ENCODE measurements at regions not wholly inside any gene's neighbourhood (a gene's known extent, or its start where the extent isn't known, plus 50 kb on each side); places are given as distances from the start of the nearest gene placed in this dataset.
"Not testable (repeated sequence)": the region's sequence is repeated elsewhere in the genome, so short reads cannot be mapped to it uniquely, and the experiment has no call there.

DNA sequence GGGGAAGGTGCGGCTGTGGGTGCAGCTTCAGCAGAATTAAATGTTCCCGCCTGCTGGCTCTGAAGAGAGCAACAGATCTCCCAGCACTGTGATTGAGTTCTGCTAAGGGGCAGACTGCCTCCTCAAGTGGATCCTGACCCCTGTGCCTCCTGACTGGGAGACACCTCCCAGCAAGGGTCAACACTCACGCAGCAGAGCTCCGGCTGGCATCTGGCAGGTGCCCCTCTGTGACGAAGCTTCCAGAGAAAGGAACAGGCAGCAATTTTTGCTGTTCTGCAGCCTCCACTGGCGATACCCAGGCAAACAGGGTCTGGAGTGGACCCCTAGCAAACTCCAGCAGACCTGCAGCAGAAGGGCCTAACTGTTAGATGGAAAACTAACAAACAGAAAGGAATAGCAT lies 454.3 kb upstream of the MIR17HG start:
- FAIRE-seq, result not testable (repeated sequence)

DNA sequence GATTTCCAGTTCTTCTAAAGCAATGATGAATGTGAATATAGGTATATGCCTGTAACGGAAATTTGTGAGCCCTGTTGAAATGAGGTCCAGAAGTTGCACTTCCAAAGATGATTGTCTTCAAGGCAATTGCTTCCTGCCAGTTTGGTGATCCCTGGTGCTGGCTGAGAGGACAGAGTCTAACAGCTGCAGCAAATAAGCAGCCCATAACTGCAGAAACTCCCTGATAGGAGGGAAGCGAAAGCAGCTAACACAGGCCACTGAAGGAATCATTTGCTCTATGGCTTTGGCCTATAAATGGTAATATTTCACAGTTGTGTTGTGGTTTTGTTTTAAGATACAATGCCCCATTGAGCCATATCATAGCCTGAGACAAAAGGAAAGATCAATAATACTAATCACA lies 451.5 kb upstream of the MIR17HG start:
- DNase-seq (ENCODE audit: extremely low spot score, insufficient read length, low read depth) (no peak), FAIRE-seq (no peak)

More for the DNA sequence above, 454.3 kb upstream of the MIR17HG start:
- not testable (repeated sequence) for DNase-seq (ENCODE audit: extremely low spot score, insufficient read length, low read depth)

DNA sequence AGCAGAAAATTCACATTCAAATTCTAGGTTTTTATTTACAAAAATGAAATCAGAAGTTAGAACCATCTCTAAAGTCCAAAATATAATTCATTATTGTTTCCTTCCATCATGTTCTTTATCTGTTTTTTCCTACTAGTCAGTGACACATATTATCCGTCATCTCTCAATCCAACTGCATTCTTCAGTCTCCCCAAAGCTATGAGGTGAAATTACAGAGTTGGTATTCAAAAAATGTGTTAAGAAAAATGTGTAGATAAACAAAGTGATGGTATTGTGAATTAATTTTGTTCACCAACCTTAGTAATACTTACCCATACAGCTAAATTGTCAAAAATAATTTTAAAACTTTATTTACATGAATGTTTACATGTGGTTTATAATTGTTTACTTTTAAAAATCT lies 448.7 kb upstream of the MIR17HG start:
- DNase-seq (ENCODE audit: extremely low spot score, insufficient read length, low read depth) (no peak), FAIRE-seq (no peak)

DNA sequence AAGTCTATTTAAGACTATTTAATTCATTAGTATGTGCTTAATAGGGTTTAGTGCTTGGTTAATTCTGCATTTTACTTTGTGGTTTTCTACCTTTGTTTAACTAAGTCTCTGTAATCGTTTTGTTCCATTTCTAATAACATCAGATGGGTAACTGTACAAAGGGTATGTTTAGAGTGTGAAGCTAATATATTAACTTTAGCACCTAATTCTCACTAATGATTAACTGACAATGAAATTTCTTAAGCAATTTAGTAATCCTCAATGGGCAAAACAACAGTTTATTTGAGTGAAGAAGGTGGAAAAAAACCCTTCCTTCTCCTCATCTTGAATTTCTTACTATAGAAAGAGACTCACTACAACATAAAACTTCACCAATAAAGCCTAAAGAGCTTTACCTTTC lies 448.1 kb upstream of the MIR17HG start:
- no peak for FAIRE-seq

DNA sequence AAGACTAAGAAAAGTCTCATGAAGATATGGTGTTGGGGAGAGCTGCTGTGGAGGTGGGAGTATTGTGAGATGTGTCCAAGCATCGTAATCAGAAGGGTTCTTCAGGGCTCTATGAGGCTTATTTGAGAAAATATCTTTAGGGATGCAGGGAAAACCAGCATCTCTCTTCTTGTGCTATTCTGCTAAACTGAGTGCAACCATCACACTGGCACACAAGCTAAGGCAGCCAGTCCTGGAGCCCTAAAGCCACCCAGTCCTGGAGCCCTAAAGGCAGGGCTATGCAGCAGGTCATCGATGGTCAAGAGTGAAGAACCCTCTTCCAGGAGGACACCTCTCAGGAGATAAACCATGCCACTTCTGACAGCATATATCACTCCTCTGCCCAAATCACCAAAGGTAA lies 445.2 kb upstream of the MIR17HG start:
- no peak for FAIRE-seq
- DNase-seq (ENCODE audit: extremely low spot score, insufficient read length, low read depth), result no peak

More for the DNA sequence above, 448.1 kb upstream of the MIR17HG start:
- DNase-seq (ENCODE audit: extremely low spot score, insufficient read length, low read depth), result no peak

DNA sequence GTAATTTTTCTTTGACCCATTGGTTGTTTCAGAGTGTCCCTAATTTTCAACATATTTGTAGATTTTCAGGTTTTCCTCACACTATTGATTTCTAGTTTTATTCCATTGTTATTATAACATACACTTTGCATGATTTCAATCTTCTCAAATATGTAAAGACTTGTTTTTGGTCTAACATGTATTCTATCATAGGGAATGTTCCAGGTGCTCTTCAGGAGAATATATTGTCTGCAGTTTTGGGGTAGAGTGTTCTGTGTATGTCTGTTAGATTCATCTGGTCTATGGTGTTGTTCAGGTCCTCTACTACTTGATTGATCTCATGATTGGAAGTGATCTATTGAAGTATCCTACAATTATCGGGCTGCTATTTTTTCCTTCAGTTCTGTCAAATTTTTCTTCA lies 440.9 kb upstream of the MIR17HG start:
- DNase-seq (ENCODE audit: extremely low spot score, insufficient read length, low read depth) (no peak), FAIRE-seq (no peak)

DNA sequence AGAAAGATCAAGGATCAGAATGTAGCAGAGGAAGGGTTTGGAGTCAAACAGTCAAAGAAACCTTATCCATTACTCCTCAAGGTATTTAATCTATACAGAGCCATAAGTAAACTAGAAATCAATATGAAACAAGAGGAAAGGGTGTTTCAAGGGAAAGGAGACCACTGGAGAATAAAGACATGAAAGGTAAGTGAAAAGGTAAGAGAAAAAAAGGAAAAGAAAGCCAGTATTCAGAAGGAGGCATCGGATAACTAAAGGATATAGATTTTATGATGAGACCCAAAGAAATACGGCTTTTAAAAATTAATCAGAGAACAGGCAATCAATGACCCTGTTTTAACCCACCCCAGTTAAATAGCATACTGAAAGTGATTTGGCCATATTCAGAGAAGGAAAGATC lies 438.7 kb upstream of the MIR17HG start:
- FAIRE-seq (no peak), DNase-seq (ENCODE audit: extremely low spot score, insufficient read length, low read depth) (no peak)

DNA sequence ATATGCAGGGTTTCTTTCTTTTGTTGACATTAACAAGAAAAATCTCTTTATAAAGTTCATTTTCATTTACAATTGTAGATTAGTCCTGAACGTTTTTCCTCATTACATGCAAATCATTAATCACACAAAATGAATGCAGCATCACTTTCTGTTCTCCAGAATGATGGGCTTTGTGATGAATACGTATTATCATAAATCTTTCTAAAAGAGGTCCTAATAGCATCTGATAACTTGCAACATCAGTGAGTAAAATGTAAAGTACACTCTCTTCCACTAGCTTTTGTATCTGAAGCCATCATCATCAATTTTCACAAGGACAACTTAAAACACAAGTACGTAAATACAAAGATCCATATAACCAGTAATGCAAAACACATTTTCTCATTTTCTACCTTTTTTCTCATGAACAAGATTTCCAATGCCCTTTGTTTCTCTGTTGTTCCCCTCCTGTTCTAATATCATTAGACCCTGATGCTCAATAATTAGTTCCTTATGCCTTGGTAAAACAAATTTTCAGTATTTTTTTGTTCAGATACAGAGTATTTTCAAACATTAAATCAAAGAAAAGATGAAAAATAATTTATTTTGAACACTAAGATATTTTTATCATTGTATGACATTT lies 437.4 kb upstream of the MIR17HG start:
- no peak for DNase-seq (ENCODE audit: extremely low spot score, insufficient read length, low read depth)
- no peak for FAIRE-seq

DNA sequence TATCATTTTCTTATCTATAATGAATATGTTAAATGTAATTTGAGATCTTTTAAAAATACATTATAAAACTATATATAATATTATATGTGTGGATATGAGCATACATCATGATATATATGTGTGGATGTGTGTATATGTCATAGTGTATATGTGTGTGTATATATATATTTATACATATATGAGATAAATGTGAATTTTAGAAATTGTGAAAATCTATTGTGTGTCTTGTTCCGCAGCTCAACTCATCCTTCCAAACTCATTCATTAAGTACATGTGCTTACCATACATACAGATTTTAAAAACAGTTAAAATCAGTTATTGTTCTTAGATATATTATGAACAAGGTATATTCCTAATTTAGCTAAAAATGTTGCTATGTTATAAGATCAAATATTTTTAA lies 435.2 kb upstream of the MIR17HG start:
- FAIRE-seq (no peak), DNase-seq (ENCODE audit: extremely low spot score, insufficient read length, low read depth) (no peak)

DNA sequence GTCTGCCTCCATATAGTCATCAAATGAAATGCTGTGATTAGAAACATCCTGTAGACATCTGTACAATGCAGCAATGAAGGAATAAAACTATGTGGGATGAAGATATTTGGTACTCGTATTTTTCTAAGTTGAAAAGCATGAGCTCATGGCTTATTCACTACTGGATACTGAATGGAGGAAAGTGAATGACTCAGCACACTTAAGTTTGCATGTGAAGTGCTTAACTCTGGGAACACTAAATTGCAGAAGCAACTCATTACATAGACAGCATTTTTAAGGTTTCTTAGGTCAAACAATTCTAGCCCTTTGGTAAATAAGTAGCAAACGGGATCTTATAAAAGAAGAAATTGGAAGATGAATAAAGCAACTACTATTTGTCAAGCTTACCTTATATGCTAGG lies 429.0 kb upstream of the MIR17HG start:
- no peak for FAIRE-seq
- DNase-seq (ENCODE audit: extremely low spot score, insufficient read length, low read depth), result no peak

DNA sequence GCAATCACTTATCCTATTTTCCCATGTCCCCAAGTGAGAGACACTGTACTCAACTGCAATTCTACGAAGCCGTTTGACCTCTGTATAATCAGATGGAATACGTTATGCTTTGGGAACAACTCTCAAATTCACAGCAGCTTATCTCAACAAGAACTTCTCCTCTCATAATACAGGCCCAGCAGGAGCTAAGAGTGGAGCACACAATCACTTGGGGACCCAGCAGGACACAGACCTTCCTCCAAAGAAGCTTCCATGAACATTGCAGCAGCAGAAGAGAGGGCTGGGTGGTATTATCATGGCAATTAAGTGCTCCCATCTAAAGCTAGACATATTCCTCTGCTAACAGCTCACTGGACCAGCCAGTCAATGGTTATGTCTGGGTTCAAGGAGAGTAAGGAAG lies 428.3 kb upstream of the MIR17HG start:
- DNase-seq (ENCODE audit: extremely low spot score, insufficient read length, low read depth) (no peak), FAIRE-seq (no peak)

DNA sequence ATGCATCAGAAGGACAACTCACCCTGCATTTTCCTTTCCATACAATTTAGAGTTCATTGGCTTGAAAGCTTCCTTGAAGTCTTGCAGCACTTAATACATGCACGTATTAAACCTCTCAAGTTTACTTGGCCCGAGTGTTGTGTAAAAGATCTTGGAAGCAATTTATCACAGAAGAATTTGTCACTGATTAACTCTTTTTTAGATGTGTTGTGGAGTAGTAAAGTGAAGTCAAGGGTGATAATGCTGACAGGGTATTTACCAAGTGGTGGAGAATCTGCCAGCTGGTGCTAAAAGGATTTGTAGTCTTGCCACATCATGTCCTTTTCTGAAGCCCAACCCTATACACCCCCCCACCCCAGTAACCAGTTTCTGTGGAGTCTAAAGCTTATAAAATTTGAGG lies 421.0 kb upstream of the MIR17HG start:
- FAIRE-seq (no peak), DNase-seq (ENCODE audit: extremely low spot score, insufficient read length, low read depth) (no peak)

DNA sequence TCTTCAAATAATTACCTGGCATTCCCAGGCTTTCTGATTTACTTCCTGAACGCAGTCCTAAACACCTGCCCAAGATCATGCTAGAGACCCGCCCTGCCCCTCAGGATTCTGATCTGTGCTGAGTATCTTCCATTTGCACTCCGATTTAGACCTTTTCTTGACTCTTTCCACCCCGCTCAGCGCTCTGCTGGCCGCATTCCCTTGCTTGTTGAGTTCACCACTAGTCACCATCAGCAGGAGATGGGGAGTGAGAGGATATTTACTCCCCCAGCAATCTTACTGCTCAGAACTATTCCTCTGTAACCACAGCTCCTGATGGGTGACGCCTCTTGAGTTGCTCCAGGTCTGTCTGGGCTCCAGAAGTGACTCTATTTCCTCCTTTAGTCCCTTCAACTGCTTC lies 419.4 kb upstream of the MIR17HG start:
- FAIRE-seq, result no peak
- DNase-seq (ENCODE audit: extremely low spot score, insufficient read length, low read depth), result no peak

DNA sequence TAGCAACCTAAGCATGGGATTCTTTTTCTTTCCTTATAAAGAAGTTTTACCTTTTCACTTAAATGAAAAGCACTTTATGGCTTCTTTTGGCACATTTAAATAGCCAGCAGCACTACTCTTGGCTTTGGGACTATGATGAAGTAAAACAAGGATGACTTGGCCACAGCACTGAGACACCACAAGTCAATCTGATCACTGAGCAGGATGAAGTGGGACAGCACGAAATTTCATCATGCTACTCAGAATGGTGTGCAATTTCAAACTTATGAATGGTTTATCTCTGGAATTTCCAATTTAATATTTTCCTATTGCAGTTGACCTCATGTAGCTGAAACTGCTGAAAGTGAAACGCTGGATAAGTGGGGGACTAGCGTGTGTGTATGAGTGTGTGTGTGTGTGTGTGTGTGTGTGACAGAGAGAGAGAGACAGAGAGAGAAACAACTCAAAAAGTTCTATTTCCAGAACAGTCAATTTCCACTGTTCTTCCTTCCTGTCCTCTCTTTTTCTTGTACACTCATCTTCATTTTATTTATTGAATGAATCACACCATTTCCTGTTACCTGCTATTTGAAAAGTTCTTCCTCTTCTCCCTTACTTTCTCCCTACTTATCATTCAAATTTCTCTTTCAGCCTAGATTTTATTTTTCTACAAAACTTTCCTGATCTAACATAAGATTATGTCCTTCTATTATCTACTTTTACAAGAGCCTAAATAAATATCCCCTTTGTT lies 414.2 kb upstream of the MIR17HG start:
- DNase-seq (ENCODE audit: extremely low spot score, insufficient read length, low read depth) (no peak), FAIRE-seq (no peak)

DNA sequence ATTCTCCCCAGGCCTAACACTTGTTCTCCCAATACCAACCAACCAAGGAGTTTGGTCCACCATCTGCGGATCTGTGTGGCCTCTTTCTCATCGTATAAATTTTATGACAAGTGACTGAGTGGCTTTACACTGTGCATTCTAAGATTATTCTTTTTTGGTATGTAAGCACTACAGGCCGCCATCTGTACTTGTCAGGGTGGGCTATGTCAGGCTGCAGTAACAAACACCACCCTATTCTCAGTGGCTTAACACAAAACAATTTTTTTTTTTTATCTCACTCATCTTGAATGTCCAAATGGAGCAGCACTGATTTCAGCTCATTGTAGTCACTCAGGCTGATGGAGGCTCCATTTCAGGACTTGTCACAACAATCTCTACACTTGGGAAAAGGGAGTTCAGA lies 412.7 kb upstream of the MIR17HG start:
- FAIRE-seq (no peak), DNase-seq (ENCODE audit: extremely low spot score, insufficient read length, low read depth) (no peak)

DNA sequence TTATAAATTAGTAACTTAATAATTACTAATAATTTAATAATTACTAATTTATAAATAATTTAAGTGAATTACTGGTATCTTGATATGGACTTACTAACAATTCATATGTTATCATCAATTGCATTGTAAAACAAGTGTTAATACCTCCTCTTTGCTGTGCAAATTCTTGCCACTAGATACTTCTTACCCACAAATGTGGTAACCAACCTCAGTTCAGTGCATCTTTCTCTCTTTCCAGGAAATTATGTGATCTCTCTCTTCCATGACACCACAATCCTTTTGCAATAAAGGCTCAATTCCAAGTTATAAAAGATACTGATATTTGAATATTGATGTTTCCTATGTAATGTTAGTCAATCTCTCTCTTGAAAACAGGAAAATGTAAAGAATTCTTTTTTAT lies 408.6 kb upstream of the MIR17HG start:
- no peak for FAIRE-seq
- DNase-seq (ENCODE audit: extremely low spot score, insufficient read length, low read depth), result no peak

DNA sequence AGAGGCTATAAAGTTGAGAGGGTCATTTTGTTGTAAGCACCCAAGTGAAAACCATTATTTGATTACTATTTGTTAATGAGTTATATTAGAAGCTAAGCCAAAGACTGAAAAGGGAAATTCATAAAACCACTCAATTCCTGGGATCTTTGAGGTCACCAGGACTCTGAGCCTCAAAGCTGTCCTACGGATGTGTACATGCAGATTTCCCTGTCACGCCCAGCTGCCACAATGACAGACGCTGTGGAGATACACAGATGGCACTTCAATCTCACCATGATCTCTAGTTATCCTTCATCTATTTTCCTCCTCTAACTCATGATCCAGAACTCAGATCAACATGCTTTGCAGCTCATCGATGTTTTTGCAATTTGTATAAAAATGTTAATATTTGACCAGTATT lies 403.5 kb upstream of the MIR17HG start:
- FAIRE-seq, result no peak
- no peak for DNase-seq (ENCODE audit: extremely low spot score, insufficient read length, low read depth)

DNA sequence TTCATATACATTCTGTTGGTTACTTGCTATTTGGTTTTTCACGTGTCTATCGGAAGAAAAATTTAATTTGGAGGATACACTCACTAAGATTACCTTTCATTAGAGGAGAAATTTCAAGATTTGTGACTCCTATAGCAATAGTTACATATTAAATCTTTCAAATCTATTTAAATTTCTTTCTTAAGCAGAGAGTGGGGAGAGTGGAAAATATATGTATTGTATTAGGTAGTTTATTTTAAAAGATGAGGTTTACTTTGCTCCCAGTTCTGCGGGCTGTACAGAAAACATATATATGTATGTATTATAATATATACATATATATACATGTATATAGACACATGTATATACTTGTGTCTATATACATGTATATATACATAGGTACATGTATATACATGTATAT lies 402.3 kb upstream of the MIR17HG start:
- DNase-seq (ENCODE audit: extremely low spot score, insufficient read length, low read depth); FAIRE-seq: not testable (repeated sequence)

DNA sequence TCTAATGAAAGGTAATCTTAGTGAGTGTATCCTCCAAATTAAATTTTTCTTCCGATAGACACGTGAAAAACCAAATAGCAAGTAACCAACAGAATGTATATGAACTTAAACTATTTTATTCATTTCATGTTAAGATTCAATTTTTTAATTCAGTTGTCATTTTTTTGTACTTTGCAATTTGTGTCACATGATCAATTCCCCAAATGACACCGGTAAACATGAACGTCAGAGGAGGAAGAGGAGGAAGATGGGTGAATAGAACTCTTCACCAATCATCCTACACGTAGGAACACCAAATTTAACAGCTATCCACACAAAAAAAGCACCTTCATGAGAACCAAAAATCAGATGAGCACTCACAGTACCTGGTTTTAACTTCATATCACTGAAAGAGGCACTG lies 401.4 kb upstream of the MIR17HG start:
- not testable (repeated sequence) for DNase-seq (ENCODE audit: extremely low spot score, insufficient read length, low read depth); FAIRE-seq

DNA sequence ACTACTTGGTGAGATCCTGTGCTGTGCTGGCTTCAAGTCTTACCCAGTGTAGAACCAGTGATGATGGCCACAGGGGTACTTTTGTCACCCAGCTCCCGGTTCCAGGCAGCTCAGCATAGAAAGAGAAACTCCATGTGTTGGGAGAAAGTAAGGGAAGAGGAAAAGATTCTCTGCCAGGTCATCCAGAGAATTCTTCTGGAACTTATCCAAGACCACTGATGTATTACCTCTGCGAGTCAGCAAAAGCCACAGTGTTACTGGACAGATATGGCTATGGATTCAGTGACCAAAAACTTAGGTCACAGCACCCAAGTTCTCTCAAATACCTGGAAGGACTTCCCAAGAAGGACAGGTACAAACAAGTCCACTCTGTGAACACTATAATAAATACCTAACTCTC lies 399.5 kb upstream of the MIR17HG start:
- no peak for DNase-seq (ENCODE audit: extremely low spot score, insufficient read length, low read depth)
- no peak for FAIRE-seq

DNA sequence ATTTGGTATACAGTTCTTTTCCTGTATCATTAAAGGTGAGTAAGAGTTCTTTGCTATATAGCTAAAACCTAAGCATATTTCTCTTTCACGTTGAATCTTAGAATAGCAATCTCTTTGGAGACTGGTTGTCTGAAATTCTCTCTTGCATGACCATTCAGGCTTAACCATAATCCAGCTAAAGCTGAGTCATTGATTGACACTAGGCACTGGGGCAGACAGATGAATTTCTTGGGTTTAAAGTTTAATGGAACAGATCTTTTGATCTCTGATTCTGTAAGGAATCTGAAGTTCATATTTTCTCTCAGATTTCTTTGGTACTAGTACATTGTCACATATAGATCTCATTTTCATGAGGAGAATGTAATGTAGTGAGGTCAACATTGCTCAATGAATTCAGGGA lies 397.3 kb upstream of the MIR17HG start:
- no peak for FAIRE-seq
- no peak for DNase-seq (ENCODE audit: extremely low spot score, insufficient read length, low read depth)

DNA sequence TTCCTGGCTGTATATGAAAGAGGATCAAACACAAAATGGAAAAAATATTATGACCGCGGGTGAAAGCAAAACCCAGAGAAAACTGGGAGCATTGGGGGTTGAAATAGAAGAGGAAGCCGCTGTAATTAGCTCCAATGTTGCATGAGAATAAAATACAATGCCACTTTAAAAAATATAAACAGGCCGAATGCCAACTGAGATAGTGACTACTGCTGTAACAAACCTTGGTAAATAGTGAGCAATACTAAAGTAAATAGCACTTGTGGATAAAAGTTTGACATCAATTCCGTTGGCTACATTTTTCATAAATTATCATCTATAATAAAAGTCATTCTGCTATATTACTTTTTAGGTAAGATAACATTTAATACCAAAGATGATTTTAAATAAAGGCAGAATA lies 395.8 kb upstream of the MIR17HG start:
- DNase-seq (ENCODE audit: extremely low spot score, insufficient read length, low read depth) (no peak), FAIRE-seq (no peak)

Measured in GM18507 (cell line).